ENCODE measurements at regions not wholly inside any gene's neighbourhood (a gene's known extent, or its start where the extent isn't known, plus 50 kb on each side); places are given as distances from the start of the nearest gene placed in this dataset.
A peak's percentile ranks its signal among the peaks of the same experiment; 100 is the strongest.

- Mint-ChIP-seq H3K9me3 (no peaks in the 10 kb centered on the region), H3K36me3 (ENCODE audit: low read depth) (no peaks in the 10 kb centered on the region), H3K27me3 (ENCODE audit: low read depth) (no peaks in the 10 kb centered on the region), H3K4me3 (no peak overlapping the region), H3K27ac (no peak overlapping the region), H3K4me1 (no peaks in the 10 kb centered on the region)
- TF ChIP-seq CTCF (IDR thresholded peaks at IDR 0.05; ENCODE audit: unreplicated experiment in 3 of 3): no peak
These were observed 303.0 kb upstream of the PDE4D start for GRCh38 chr5:60196385-60197113.

GRCh38 chr5:60195551-60195950 lies 302.0 kb upstream of the PDE4D start:
- no peak overlapping the region for H3K4me3 Mint-ChIP-seq
- no peak for TF ChIP-seq CTCF (IDR thresholded peaks at IDR 0.05; ENCODE audit: unreplicated experiment in 3 of 3)
- H3K36me3 Mint-ChIP-seq (ENCODE audit: low read depth): no peaks in the 10 kb centered on the region
- no peaks in the 10 kb centered on the region for H3K9me3 Mint-ChIP-seq
- H3K27ac Mint-ChIP-seq: no peak overlapping the region
- H3K4me1 Mint-ChIP-seq: no peaks in the 10 kb centered on the region
- no peaks in the 10 kb centered on the region for H3K27me3 Mint-ChIP-seq (ENCODE audit: low read depth)

- H3K9me3 Mint-ChIP-seq: no peaks in the 10 kb centered on the region
- H3K27ac Mint-ChIP-seq: no peak overlapping the region
- no peak overlapping the region for H3K4me3 Mint-ChIP-seq
- no peak for TF ChIP-seq CTCF (IDR thresholded peaks at IDR 0.05; ENCODE audit: unreplicated experiment in 3 of 3)
- H3K36me3 Mint-ChIP-seq (ENCODE audit: low read depth): no peaks in the 10 kb centered on the region
- no peaks in the 10 kb centered on the region for H3K27me3 Mint-ChIP-seq (ENCODE audit: low read depth)
- no peaks in the 10 kb centered on the region for H3K4me1 Mint-ChIP-seq
These were observed 301.6 kb upstream of the PDE4D start for GRCh38 chr5:60195083-60195482.

GRCh38 chr5:60185231-60186099 lies 291.9 kb upstream of the PDE4D start:
- H3K9me3 Mint-ChIP-seq: no peaks in the 10 kb centered on the region
- peak overlapping the region; percentile 83 to 93 (median 83) for H3K27ac Mint-ChIP-seq
- peak overlapping the region in 2 of 3 experiments; percentile 19 to 51 for H3K4me3 Mint-ChIP-seq
- H3K27me3 Mint-ChIP-seq (ENCODE audit: low read depth): no peaks in the 10 kb centered on the region
- H3K36me3 Mint-ChIP-seq (ENCODE audit: low read depth): no peaks in the 10 kb centered on the region
- peaks cover 20% of the 10 kb centered on the region for H3K4me1 Mint-ChIP-seq
- no peak for TF ChIP-seq CTCF (IDR thresholded peaks at IDR 0.05; ENCODE audit: unreplicated experiment in 3 of 3)

- Mint-ChIP-seq H3K27ac (peak overlapping the region; percentile 70 to 83 (median 80)), H3K4me3 (no peak overlapping the region), H3K27me3 (ENCODE audit: low read depth) (no peaks in the 10 kb centered on the region), H3K9me3 (no peaks in the 10 kb centered on the region), H3K4me1 (peaks cover 20% of the 10 kb centered on the region), H3K36me3 (ENCODE audit: low read depth) (no peaks in the 10 kb centered on the region)
- no peak for TF ChIP-seq CTCF (IDR thresholded peaks at IDR 0.05; ENCODE audit: unreplicated experiment in 3 of 3)
These were observed 291.1 kb upstream of the PDE4D start for GRCh38 chr5:60184606-60185005.
